AML-193 (cell line): ENCODE measurements at regions not wholly inside any gene's neighbourhood (a gene's known extent, or its start where the extent isn't known, plus 50 kb on each side); places are given as distances from the start of the nearest gene placed in this dataset.

Experiments used
- DNase-seq, 2 experiments: peaks; one replicate each; lab custom pipeline; 2025; lab: John Stamatoyannopoulos, UW

- DNase-seq = no peak
Measured at GRCh38 chr9:121569266-121569648, 69.6 kb upstream of the GGTA1 start.

- no peak for DNase-seq
Measured at GRCh38 chr9:121572581-121572980, 72.9 kb upstream of the GGTA1 start.

- no peak for DNase-seq
Measured at GRCh38 chr9:121573717-121574485, 74.3 kb upstream of the GGTA1 start.

GRCh38 chr9:121574774-121575519, 75.3 kb upstream of the GGTA1 start:
- no peak for DNase-seq

- DNase-seq = no peak
Measured at GRCh38 chr9:121576281-121577075, 75.0 kb upstream of the DAB2IP start.

- no peak for DNase-seq
Measured at GRCh38 chr9:121577166-121577565, 74.3 kb upstream of the DAB2IP start.

- no peak for DNase-seq
Measured at GRCh38 chr9:121577572-121577971, 73.9 kb upstream of the DAB2IP start.

GRCh38 chr9:121581786-121582600, 69.4 kb upstream of the DAB2IP start:
- no peak for DNase-seq

GRCh38 chr9:121582641-121583040, 68.8 kb upstream of the DAB2IP start:
- no peak for DNase-seq

- DNase-seq = no peak
Measured at GRCh38 chr9:121584421-121584820, 67.0 kb upstream of the DAB2IP start.

- no peak for DNase-seq
Measured at GRCh38 chr9:121587863-121588262, 63.6 kb upstream of the DAB2IP start.

GRCh38 chr9:121589986-121590385, 61.4 kb upstream of the DAB2IP start:
- no peak for DNase-seq

- DNase-seq = no peak
Measured at GRCh38 chr9:121592265-121592664, 59.2 kb upstream of the DAB2IP start.

GRCh38 chr9:121593066-121593465, 58.4 kb upstream of the DAB2IP start:
- no peak for DNase-seq

- DNase-seq = no peak
Measured at GRCh38 chr9:121596515-121596914, 54.9 kb upstream of the DAB2IP start.

GRCh38 chr9:121597698-121598166, 53.7 kb upstream of the DAB2IP start:
- no peak for DNase-seq

GRCh38 chr9:121598167-121598964, 53.1 kb upstream of the DAB2IP start:
- no peak for DNase-seq

- DNase-seq = no peak
Measured at GRCh38 chr9:121598965-121599871, 52.2 kb upstream of the DAB2IP start.

GRCh38 chr9:121599872-121600585, 51.4 kb upstream of the DAB2IP start:
- DNase-seq = no peak
